Lower leg skin (tissue), 3 donors: ENCODE measurements at regions not wholly inside any gene's neighbourhood (a gene's known extent, or its start where the extent isn't known, plus 50 kb on each side); places are given as distances from the start of the nearest gene placed in this dataset.

ENCODE experiments used
- POLR2A ChIP-seq, 2 donors: fragments of 450-650 bp; IDR thresholded peaks; one replicate each; pipeline ENCODE4 v1.6.1; 2016 to 2017; ENCODE audit warnings: antibody characterized with exemption in 2 of 2, mild to moderate bottlenecking in 1 of 2, moderate library complexity in 1 of 2
- TF ChIP-seq, protein P1 (sequence below), 3 donors: fragments of 450-650 bp; IDR thresholded peaks; one replicate each; pipeline ENCODE4 v1.5.1; 2016; ENCODE audit warnings: antibody characterized with exemption in 3 of 3, mild to moderate bottlenecking in 3 of 3, moderate library complexity in 2 of 3

DNA sequence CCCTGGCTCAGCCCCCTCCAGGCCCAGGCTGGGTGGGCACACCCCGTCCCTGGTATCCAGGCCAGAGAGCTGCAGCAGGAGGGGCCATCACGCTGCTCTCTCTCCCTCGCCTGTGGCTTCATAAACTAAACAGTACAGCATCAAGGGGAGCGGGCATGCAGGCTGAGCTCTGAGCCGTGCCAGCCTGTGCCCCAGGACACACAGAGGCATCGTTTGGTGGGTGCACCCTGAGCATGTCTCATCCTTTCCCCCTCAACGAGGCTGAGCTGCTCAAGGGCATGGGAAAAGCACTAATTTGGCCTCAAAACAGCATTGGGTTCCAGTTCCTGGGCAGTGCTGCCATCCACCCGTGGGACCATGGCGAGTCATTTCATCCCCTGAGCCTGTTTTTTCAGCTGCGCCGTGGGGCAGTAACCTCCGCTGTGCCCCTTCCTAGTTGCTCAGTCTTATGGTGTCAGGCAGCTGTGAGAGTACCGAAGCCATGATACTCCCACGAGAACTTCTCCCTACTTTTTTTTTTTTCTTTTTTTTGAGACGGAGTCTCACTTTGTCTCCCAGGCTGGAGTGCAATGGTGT is 79.6 kb downstream of the CPN2 start:
- TF ChIP-seq, protein P1, sequence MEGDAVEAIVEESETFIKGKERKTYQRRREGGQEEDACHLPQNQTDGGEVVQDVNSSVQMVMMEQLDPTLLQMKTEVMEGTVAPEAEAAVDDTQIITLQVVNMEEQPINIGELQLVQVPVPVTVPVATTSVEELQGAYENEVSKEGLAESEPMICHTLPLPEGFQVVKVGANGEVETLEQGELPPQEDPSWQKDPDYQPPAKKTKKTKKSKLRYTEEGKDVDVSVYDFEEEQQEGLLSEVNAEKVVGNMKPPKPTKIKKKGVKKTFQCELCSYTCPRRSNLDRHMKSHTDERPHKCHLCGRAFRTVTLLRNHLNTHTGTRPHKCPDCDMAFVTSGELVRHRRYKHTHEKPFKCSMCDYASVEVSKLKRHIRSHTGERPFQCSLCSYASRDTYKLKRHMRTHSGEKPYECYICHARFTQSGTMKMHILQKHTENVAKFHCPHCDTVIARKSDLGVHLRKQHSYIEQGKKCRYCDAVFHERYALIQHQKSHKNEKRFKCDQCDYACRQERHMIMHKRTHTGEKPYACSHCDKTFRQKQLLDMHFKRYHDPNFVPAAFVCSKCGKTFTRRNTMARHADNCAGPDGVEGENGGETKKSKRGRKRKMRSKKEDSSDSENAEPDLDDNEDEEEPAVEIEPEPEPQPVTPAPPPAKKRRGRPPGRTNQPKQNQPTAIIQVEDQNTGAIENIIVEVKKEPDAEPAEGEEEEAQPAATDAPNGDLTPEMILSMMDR (IDR thresholded peaks at IDR 0.05) = no peak
- no peak for TF ChIP-seq POLR2A (IDR thresholded peaks at IDR 0.05)
